ENCODE measurements at regions not wholly inside any gene's neighbourhood (a gene's known extent, or its start where the extent isn't known, plus 50 kb on each side); places are given as distances from the start of the nearest gene placed in this dataset.

- no peak for TF ChIP-seq CTCF (IDR thresholded peaks at IDR 0.05; ENCODE audit: unreplicated experiment)
- no peak for DNase-seq (ENCODE audit: low spot score, unreplicated experiment)
- no peaks in the 10 kb centered on the region for H3K27me3 Mint-ChIP-seq
- H3K36me3 Mint-ChIP-seq (ENCODE audit: insufficient read depth): no peaks in the 10 kb centered on the region
- H3K27ac Mint-ChIP-seq: peak overlapping the region; percentile 4
- no peaks in the 10 kb centered on the region for H3K9me3 Mint-ChIP-seq (ENCODE audit: low read depth)
- no peaks in the 10 kb centered on the region for H3K4me1 Mint-ChIP-seq (ENCODE audit: low read depth)
- no peak overlapping the region for H3K4me3 Mint-ChIP-seq (ENCODE audit: low read depth)
Observed at GRCh38 chr1:199460933-199461332, 566.6 kb upstream of the NR5A2 start.

GRCh38 chr1:199463521-199464127 lies 563.9 kb upstream of the NR5A2 start:
- H3K9me3 Mint-ChIP-seq (ENCODE audit: low read depth): no peaks in the 10 kb centered on the region
- peak; percentile 71 for TF ChIP-seq CTCF (IDR thresholded peaks at IDR 0.05; ENCODE audit: unreplicated experiment)
- no peak for DNase-seq (ENCODE audit: low spot score, unreplicated experiment)
- no peak overlapping the region for H3K27ac Mint-ChIP-seq
- H3K4me1 Mint-ChIP-seq (ENCODE audit: low read depth): no peaks in the 10 kb centered on the region
- H3K36me3 Mint-ChIP-seq (ENCODE audit: insufficient read depth): no peaks in the 10 kb centered on the region
- no peak overlapping the region for H3K4me3 Mint-ChIP-seq (ENCODE audit: low read depth)
- no peaks in the 10 kb centered on the region for H3K27me3 Mint-ChIP-seq

- H3K27me3 Mint-ChIP-seq: no peaks in the 10 kb centered on the region
- H3K4me1 Mint-ChIP-seq (ENCODE audit: low read depth): no peaks in the 10 kb centered on the region
- no peak overlapping the region for H3K4me3 Mint-ChIP-seq (ENCODE audit: low read depth)
- DNase-seq (ENCODE audit: low spot score, unreplicated experiment): no peak
- H3K9me3 Mint-ChIP-seq (ENCODE audit: low read depth): no peaks in the 10 kb centered on the region
- H3K36me3 Mint-ChIP-seq (ENCODE audit: insufficient read depth): no peaks in the 10 kb centered on the region
- H3K27ac Mint-ChIP-seq: no peak overlapping the region
- TF ChIP-seq CTCF (IDR thresholded peaks at IDR 0.05; ENCODE audit: unreplicated experiment): no peak
Observed at GRCh38 chr1:199466961-199467360, 560.5 kb upstream of the NR5A2 start.

GRCh38 chr1:199472018-199472417 lies 555.5 kb upstream of the NR5A2 start:
- H3K4me3 Mint-ChIP-seq (ENCODE audit: low read depth): no peak overlapping the region
- no peaks in the 10 kb centered on the region for H3K27me3 Mint-ChIP-seq
- no peak for DNase-seq (ENCODE audit: low spot score, unreplicated experiment)
- no peaks in the 10 kb centered on the region for H3K36me3 Mint-ChIP-seq (ENCODE audit: insufficient read depth)
- no peaks in the 10 kb centered on the region for H3K4me1 Mint-ChIP-seq (ENCODE audit: low read depth)
- no peaks in the 10 kb centered on the region for H3K9me3 Mint-ChIP-seq (ENCODE audit: low read depth)
- no peak for TF ChIP-seq CTCF (IDR thresholded peaks at IDR 0.05; ENCODE audit: unreplicated experiment)
- no peak overlapping the region for H3K27ac Mint-ChIP-seq

GRCh38 chr1:199472978-199473377 lies 554.5 kb upstream of the NR5A2 start:
- Mint-ChIP-seq H3K27me3 (no peaks in the 10 kb centered on the region), H3K9me3 (ENCODE audit: low read depth) (no peaks in the 10 kb centered on the region), H3K4me3 (ENCODE audit: low read depth) (no peak overlapping the region), H3K27ac (no peak overlapping the region), H3K36me3 (ENCODE audit: insufficient read depth) (no peaks in the 10 kb centered on the region), H3K4me1 (ENCODE audit: low read depth) (no peaks in the 10 kb centered on the region)
- TF ChIP-seq CTCF (IDR thresholded peaks at IDR 0.05; ENCODE audit: unreplicated experiment): no peak
- DNase-seq (ENCODE audit: low spot score, unreplicated experiment): no peak
